ENCODE measurements at regions not wholly inside any gene's neighbourhood (a gene's known extent, or its start where the extent isn't known, plus 50 kb on each side); places are given as distances from the start of the nearest gene placed in this dataset.

DNA sequence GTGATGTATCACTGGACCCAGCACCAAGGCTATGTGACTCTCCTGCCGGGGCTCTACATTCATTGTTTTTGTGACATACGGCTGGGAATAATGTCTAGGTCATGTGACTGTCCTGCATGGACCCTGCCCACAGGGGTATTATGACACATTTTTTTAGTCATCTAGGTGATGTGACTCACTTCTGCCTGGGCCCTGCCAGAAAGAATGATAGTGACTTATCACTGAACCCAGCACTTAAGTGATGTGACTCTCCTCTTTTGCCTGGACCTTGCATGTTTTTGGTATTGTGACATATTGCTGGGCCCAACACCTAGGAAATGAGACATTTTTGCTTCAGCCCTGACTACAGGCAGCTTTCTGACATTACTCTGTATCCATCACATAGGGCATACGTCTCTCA, 51.1 kb upstream of the ZNF107 start:
- ChIA-PET CTCF (interaction anchor here (1.2 to 1.5 kb wide), 2 partner anchors 10 to 11 kb away, joined by 3 to 5 read pairs; no protein-coding TSS in a partner anchor), POLR2A (no interaction called here)
- TF ChIP-seq, protein P1, sequence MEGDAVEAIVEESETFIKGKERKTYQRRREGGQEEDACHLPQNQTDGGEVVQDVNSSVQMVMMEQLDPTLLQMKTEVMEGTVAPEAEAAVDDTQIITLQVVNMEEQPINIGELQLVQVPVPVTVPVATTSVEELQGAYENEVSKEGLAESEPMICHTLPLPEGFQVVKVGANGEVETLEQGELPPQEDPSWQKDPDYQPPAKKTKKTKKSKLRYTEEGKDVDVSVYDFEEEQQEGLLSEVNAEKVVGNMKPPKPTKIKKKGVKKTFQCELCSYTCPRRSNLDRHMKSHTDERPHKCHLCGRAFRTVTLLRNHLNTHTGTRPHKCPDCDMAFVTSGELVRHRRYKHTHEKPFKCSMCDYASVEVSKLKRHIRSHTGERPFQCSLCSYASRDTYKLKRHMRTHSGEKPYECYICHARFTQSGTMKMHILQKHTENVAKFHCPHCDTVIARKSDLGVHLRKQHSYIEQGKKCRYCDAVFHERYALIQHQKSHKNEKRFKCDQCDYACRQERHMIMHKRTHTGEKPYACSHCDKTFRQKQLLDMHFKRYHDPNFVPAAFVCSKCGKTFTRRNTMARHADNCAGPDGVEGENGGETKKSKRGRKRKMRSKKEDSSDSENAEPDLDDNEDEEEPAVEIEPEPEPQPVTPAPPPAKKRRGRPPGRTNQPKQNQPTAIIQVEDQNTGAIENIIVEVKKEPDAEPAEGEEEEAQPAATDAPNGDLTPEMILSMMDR (IDR thresholded peaks at IDR 0.05; ENCODE audit: control extremely low read depth, extremely low read depth, low read depth, missing control alignments): no peak

DNA sequence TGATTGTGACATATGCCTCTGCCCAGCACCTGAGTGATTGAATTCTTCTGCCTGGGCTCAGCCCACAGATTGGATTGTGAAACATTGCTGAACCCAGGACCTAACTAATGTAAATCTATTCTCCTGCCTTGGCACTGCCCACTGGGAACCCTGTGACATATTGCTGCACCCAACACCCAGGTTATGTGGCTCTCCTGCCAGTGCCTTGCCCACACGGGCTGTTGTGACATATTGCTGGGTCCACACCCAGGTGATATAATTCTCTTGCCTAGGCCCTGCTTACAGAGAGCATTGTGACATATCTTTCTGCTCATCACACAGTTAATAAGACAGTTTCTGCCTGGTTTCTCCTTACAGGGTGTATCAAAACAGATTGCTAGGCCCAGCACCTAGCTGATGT, 50.8 kb upstream of the ZNF680 start:
- POLR2A ChIA-PET: no interaction called here
- no peak for DNase-seq (ENCODE audit: extremely low spot score)
- TF ChIP-seq, protein P1 (IDR thresholded peaks at IDR 0.05; ENCODE audit: control extremely low read depth, extremely low read depth, low read depth, missing control alignments): no peak
- CTCF ChIA-PET: interaction anchor here (1.2 to 1.5 kb wide), 2 partner anchors 11 to 12 kb away, joined by 3 to 5 read pairs; no protein-coding TSS in a partner anchor

More for the DNA sequence above, 51.1 kb upstream of the ZNF107 start:
- DNase-seq (ENCODE audit: extremely low spot score): no peak

Data from GM10248 (cell line).